GM19452 (cell line): ENCODE measurements at regions not wholly inside any gene's neighbourhood (a gene's known extent, or its start where the extent isn't known, plus 50 kb on each side); places are given as distances from the start of the nearest gene placed in this dataset.

ENCODE experiments used
- ATAC-seq: cut with Tn5 transposase; IDR thresholded peaks from one replicate; pipeline ENCODE4 v1.9.1; 2021; ENCODE audit not compliant: unreplicated experiment

DNA sequence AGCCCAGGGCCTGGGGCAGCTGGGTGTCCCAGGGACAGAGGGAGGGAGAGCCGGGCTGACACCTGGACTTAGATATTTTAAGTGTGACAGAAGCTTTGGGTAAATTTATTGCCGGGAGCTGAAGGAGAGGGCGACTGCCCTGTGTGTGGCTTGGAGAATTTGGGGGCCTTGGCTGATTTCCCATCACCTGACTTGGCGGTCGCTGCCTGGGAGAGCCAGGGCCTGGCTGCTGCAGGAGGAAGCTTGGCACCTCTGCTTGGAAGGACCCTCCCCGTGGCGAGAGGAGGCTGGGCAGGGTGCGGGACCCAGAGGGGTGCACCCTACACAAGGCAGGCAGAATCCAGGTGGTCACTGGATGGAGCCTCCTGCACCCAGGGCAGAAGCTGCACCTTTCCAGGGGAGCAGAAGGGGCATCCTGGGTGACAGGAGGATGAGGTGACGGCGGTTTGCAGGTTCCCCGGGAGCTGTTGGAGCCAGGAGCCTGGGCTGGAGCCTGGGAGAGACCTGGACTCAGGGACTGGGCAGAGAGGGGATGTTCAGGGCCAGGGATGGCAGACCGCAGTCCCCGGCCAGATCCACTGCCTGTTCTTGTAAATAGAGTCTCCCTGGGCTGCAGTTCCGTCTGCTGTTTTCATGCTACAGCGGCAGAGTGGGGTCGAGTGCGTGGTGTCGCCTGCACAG, 72.0 kb downstream of the RGS12 start:
- no peak for ATAC-seq

DNA sequence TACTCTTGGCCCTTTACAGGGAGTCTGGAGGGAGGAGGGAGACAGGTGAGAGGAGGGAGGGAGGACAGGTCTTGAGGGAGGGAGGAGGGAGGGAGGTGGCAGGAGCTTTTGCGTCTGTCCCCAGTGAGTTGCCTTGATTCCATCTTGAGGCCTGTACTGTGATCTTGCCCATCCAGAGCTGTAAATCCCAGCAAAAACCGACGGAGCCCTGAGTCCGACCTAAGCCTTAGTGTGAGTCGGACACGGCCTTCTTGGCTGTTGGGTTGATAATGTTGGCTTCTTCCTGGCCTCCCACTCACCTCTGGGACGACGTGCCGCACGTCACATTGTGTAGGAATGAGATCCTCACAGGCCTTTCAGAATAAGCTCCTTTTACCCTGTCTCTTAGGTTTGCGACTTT, 72.5 kb downstream of the RGS12 start:
- no peak for ATAC-seq

DNA sequence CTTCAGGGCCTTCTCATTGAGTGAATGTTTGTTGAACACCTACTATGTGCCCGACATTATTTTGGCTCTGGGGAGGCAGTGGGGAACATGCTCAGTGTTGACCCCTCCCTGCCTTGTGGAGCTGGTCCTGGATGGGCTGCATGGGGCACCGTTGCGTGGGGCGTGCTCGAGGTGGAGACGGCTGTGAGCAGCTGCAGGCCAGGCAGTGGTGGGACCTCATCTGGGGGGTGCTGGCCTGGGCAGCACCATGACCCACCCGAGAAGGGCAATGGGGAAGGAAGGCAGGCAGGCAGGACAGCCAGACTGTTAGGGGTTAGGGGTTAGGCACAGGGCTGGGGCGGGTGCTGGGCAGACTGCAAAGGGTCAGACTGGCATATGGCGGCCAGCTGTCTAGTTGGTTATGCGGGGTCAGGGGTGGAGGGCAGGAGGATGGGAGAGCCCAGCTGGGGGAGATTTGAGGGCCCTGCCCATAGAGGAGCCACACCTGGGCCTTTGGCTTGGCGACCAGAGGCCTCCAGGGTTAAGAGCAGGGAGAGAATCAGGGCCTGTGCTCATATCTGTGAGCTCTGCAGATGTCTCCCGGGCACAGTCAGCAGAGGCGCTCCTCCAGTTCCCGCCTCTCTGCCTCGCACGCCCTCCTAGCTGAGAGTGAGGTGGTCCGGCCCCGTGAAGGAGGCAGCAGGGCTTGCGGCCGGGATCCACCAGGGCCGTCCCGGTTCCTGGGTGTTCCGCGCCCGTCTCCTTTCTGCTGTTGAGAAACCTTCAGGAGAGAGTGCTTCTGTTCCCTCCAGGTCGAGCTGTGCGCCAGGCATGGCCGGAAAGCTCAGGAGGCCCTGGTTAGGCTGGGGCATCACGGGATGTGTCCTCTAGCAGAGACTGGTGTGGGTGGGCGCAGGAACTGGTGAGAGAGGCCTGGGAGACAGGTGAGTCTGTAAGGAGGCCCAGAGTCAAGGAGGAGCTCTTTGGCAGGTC, 73.3 kb downstream of the RGS12 start:
- no peak for ATAC-seq

DNA sequence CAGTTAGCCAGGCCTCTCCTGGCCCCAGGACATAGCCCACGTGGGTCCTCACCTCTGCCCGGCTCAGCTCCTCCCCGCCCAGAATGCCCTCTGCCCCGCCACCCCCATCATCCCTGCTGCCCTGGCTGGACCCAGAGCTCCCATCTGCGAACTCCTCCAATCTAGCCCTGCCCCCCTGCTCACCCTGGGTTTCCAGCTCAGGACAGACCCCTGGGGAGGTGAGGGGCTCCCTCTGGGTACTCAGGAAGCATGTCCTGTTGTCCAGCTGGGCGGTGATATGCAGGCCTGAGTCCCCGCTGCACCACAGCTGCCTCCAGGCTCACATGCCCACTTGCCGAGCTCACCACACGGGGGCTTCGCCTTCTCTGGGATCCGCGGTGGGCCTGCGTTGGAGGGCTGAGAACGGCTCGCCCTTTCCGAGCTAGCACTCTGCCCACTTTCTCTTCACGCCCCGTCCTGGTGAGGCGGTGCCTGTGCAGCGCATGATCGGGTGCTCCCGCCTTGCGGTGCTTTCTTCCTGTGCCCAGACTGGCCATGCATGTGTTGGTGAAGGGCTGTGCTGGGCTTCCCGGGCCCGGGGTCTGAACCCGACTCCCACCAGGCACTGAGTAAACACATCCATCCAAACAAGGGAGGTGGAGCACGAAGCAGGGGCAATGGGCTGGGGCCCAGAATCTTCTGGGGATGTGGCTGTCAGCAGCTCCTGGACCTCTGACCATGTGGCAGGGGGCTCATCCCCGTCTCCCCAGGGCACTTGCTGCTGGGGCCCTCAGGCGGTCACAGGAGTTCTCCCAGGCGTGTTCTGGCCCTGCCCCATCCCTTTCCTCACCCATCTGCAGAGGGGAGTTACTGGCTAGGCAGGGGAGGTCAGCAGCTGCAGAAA, 74.3 kb downstream of the RGS12 start:
- ATAC-seq = no peak

DNA sequence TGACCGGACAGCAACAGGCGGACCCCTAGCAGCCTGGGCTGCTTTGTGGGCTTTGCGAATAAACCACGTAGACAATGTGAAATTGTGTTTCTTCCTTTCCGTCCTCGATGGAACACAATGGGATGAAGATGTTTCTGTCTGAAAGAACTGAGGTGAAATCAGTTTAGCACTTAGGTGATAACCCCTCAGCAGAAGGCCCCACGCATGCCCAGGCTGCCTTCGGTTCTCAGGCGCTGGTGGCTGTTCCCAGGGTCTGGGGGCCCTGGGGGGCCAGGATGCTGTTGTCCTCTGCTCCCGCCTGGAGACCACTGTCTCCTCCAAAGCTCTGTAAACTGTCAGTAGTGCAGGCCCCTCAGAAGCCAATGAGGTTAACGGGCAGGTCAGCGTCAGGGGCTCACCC, 73.9 kb upstream of the HGFAC start:
- ATAC-seq = no peak

DNA sequence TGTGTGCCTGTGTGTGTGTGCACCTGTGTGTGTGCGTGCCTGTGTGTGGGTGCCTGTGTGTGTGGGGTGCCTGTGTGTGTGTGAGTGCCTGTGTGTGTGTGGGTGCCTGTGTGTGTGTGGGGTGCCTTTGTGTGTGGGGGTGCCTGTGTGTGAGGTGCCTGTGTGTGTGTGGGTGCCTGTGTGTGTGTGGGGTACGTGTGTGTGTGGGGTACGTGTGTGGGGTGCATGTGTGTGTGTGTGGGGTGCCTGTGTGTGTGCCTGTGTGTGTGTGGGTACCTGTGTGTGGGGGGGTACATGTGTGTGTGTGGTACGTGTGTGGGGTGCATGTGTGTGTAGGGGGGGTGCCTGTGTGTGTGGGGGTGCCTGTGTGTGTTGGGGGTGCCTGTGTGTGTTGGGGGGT, 73.4 kb upstream of the HGFAC start:
- no peak for ATAC-seq

DNA sequence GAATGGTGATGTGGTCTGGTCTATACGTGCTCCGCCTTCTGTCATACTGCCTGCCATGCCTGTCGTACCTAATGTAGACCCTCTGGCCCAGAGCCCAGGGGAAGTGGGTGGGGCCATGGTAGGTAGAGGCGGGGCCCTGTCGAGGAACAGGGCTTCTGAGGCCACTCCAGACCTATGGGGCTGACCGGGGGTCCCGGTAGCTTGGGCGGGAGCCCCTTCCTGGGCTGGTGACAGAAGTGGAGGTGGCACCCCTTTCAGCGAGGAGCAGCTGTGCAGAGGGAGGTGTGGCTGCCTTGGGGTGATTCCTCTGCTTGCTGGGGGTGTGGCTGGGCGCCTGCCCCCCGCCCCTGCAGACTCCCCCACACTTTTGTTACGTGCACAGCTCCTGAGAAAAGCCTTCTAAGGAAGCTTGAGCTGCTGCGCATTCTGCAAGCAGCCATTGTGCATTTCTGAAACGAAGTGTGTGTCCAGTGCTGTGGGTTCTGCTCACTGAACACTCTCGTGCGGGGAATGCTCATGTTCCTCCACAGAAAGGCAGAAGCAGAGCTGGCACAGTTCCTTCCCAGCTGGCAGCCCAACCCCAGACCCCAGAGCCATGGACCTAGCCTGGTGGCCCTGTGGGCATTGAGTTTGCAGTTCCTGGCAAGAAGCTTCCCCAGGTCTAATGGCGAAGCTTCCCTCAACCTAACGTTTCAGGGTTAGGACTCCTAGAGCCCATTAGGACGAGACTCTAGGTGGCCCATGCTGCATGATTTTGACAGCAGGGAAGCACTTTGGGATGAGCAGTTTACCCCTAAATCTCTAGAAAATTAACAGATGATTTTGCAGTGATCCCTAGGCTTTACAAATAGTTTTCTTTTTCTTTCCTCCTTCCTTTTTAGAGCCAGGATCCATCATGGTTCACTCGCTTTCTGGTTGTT, 72.7 kb upstream of the HGFAC start:
- ATAC-seq = no peak

DNA sequence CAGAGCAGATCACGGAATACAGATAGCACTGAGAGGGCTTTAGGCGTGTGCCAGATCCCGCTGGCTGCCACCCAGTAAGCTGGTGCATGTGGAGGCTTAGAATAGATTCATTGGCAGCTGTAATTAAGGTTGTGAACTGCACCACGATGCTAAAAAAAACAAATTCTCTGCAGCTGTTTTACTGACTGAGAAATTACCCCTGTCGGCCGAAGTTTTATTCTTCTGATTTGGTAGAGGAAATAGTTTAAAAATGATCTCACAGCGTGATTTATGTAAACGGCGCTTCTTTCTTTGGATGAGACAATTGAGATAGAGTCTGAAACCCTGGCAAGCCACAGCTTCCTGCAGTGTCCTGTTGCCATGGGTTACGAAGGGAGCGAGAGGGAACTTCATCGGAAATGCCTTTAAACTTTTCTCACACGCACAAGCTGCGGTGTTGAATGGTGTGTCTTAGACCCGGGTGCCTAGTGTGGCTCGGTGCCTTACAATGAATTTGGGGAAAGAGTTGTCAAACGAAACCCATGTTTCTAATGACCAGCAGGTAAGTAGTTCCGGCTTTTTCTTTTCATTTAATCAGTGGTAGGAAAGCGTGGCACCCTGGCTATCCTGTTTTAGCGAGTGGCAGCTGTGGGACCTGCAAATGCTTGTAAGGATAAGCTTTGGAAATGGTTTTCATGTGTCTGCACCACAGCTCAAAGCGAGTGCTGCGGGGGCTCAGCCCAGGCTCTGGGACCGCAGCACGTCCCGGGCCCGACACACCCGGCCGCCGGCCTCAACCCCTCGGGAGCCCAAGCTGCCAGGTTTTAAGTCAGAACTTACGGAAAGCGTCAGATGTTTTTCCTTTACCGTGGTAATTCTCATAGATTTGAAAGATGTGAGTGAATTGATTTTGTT, 71.7 kb upstream of the HGFAC start:
- ATAC-seq = no peak

DNA sequence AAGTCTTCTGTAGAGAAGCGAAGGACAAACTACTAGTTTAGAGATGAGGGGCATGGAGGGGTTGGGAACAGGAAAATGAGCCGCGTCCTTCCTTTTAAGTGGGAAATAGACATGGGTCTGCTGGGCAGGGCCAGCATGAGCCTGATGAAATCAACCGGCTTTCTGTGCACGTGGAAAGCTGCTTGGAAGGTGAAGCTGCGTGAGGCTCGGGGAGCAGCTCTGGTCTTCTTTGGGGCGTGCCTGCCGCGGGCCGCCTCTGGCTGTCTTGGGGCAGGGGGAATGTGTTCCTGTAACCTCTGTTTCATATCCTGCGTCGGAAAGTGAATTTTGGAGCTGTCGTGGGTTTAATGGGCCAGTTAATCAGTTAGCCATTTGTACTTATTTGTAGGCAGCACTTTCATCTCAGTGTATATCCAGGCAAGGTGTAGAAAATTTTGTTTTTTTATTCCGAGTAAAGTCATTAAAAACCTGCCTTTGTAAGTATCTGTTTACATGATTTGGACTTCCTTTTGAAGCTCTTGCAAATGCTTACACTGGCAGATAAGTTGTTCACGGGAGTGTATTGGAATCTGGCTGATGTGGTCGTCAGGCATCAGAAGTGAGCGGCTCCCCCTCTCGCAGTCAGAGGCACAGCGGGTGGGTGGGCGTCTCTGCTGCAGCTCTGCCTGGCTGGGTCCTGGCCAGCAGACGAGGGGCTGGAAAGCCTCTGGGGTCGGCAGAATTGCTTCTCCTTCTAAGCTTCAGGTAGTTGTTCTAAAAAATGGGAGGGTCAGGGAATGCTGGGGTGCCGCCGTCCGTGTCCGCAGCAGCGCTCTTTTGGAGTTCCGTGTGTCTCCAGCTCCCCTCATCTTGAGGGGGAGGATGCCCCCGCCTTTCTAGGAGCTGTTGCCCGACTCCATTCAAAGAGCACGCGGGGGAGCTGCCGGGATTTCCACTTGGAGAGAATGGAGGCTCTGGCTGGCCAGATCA, 70.5 kb upstream of the HGFAC start:
- no peak for ATAC-seq

DNA sequence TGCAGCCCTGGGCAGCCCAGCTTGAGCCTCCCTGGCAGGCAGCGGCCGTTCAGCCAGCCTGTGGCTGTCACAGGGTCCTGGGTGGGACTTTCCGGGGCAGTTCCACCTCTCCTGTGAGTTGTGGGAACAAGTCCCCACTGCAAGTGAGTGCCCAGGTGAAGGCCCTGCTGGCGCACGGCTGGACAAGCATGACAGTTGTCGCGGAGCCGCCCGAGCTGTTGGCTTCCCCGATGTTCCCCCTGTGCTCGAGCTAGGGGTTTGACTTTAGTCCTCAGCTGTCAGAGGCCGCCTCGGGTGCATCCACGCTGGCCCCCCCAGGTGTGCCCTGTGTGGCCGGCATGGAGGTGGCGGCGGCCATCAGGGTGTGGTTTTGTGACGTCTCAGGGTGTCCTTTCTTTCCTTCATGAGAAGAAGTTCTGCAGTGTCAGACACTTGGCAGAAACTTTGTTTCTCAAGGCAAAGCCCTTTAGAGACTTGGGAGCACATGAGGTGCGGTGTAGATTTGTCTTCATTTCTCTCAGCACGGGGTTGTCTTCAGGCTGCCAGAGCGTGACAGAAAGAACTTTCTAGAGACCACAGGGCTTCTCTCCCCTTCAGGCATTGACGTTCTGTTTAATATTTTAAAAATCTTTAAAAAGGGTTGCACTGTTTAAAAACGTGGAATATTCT, 69.4 kb upstream of the HGFAC start:
- no peak for ATAC-seq

DNA sequence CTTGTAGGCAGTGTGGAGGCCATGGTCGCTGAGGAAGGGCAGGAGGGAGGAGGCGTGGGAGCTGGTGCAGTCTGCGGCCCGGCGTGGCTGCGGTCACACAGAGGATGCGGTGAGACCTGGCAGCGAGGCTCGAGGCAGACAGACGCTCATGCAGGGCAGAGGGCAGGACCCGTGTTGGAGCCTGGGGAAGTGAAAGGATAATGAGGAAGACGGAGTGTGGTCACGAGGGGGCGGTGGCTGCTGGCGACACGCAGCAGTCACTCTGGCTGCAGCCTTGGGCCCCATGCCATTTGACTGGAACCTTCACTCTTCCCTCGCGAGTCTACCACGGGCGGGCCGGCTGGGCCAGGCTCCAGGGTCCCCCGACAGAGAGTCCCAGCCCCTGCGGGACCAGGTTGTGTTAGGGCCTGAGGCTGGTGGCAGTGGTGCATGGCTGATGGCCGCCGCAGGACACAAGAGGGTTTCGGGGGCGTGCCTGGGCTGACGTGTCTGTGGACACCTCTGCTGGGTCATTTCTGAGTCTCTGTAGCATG, 68.8 kb upstream of the HGFAC start:
- ATAC-seq = peak; percentile 83

DNA sequence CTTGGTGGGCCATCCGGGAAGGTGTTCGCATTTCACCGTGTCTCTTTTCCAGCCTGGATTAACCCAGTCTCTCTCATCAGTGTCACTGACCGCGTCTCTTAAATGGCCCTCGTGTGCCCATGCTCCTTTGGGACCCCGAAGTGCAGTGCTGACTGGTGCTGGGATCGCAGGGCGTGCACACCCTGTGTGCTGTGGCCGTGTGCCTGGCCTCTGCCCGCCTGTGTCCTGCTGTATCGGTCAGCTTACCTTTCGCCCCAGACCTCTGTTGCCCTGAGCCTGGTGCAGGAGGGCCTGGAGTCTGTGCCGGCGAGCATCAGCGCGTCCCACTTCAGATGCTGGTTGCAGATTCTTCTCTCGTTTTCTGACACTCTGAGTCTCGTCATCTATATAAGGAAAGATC, 68.3 kb upstream of the HGFAC start:
- ATAC-seq = no peak

DNA sequence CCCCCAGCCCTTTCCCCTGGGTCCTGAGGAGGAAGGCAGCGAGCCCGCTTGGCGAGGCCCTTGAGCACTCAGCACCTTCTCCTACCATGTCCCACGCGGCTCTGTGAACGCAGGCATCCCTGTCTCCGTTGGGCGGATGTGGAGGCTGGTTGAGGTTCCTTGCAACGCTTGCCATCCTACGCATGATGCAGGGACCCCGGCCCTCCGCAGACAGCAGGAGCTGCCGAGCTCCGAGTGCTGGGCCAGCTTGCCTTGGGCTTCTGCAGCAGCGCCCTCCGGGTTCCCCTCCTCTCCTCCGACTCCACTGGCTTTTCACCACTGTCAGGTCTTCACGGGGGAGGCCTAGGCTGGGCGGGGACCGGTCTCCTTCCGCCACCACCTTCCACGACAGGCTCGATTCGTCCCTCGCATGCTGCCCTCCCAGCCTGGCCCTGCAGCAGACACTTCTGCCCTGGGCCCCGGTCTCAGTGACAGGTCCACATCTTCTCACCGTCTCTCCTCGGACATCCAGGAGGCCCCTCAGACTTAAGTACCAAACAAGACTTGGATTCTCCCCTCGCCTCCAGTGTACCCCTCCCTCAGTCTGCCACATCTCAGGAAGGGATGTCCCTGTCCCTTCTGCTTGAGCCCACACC, 67.6 kb upstream of the HGFAC start:
- no peak for ATAC-seq

DNA sequence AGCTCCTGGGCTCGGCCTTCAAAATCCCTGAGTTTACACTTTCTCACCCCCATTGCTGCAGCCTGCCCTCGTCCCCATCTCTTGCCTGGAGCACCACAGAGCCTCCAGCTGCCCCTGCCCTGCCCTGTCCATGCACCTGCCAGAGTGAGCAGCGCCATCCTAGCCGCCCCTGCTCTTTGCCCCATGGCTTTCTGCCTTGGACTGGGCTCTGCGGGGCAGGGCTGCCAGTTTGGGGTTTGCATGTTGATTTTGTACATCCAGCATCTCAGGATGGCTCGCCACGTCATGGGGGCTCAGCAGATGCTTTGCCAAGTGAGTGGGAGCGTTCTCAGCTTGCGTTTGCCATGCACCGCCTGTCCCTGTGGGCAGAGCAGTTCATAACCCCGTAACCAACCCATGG, 67.1 kb upstream of the HGFAC start:
- ATAC-seq = no peak

DNA sequence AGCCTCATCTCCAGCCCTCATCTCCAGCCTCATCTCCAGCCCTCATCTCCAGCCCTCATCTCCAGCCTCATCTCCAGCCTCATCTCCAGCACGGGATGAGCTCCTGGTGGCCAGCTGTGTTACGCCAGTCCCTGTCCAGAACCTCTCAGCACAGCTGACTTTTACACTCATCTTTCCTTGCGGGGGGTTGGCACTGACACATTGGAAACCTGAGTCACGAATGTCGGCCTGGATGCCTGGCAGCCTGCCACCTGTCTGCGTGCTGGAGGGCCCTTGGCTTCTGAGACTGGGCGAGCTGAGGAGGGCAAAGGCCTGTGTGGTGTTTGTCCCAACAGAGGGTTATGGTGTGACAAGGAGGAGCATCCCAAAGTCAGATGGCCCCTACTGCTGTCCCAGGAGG, 66.1 kb upstream of the HGFAC start:
- no peak for ATAC-seq

DNA sequence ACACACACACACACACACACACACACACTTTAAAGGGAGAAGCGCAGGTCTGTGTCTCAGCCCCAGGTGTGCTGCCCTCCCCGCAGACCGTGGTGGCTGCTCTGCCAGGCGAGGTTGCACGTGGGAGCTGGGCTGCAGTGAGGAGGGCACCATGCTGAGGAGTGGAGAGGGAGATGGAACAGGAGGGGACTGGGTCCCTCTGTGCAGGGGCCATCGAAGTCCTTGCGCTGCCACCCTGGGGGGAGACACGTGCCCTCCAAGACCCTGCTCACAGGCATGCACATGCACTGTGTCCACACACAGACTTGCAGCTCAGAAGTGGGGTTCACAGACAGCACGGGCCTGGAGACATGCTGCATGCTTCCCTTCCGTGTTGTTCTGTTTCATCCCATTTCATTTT, 65.5 kb upstream of the HGFAC start:
- no peak for ATAC-seq

DNA sequence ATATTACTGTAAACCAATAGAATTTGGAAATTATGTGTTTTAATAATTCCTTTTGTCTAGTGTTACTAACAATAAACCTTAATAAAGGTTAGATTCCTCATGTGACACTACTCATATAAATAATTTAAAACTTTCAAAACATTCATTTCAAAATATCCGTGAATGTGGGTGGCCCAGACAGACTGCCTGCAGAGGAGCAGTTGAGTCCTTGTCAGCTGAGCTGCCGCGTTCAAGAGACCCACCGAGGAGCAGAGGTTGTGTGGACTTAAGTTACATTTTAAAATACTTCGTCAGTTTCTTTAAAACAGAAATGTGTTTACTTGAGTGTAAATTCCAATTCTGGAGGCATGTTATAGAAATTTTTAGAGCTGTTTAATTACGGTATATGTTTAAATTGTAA, 64.2 kb upstream of the HGFAC start:
- no peak for ATAC-seq
